ENCODE measurements at regions not wholly inside any gene's neighbourhood (a gene's known extent, or its start where the extent isn't known, plus 50 kb on each side); places are given as distances from the start of the nearest gene placed in this dataset.

GRCh38 chr3:144516589-144516988 is 545.0 kb downstream of the DIPK2A start:
- no peak for TF ChIP-seq POLR2A (IDR thresholded peaks at IDR 0.05)
- TF ChIP-seq CTCF (IDR thresholded peaks at IDR 0.05), result no peak
- no peak for TF ChIP-seq EP300 (IDR thresholded peaks at IDR 0.05)

Data from tibial nerve (tissue), 4 donors.